ENCODE measurements at regions not wholly inside any gene's neighbourhood (a gene's known extent, or its start where the extent isn't known, plus 50 kb on each side); places are given as distances from the start of the nearest gene placed in this dataset.

GRCh38 chr22:27088026-27088425, 430.6 kb downstream of the MIAT start:
- TF ChIP-seq CTCF (IDR thresholded peaks at IDR 0.05) (no peak), POLR2A (IDR thresholded peaks at IDR 0.05) (no peak), EP300 (IDR thresholded peaks at IDR 0.05) (no peak)
